Lung (tissue), 11 donors: ENCODE measurements at regions not wholly inside any gene's neighbourhood (a gene's known extent, or its start where the extent isn't known, plus 50 kb on each side); places are given as distances from the start of the nearest gene placed in this dataset.

Experiments used
- ATAC-seq: fragments of 200-7000 bp; cut with Tn5 transposase; one replicate; pipeline ENCODE4 v1.9.1; 2020; ENCODE audit warnings: moderate number of reproducible peaks; ENCODE audit not compliant: insufficient read depth, low FRiP score
- DNase-seq, 3 donors: peaks; one replicate each; pipeline ENCODE4 v3.0.0-alpha.2; 2013 to 2017
- H3K27ac ChIP-seq, 2 donors: one replicate each; pipeline ENCODE4 v1.5.1; 2013; ENCODE audit warnings: mild to moderate bottlenecking in 2 of 2, moderate library complexity in 2 of 2, control low read depth in 1 of 2, inconsistent platforms in 1 of 2, low read depth in 1 of 2, low read length in 1 of 2
- H3K27me3 ChIP-seq, 3 donors: one replicate each; pipeline ENCODE4 v1.5.1; 2013; ENCODE audit warnings: low read length in 2 of 3; ENCODE audit not compliant: control insufficient read depth in 3 of 3, insufficient read depth in 3 of 3
- H3K36me3 ChIP-seq, 4 donors: one replicate each; pipeline ENCODE4 v1.5.1; 2013; ENCODE audit warnings: low read length in 4 of 4, mild to moderate bottlenecking in 1 of 4, moderate library complexity in 1 of 4; ENCODE audit not compliant: control insufficient read depth in 4 of 4, insufficient read depth in 4 of 4
- H3K4me1 ChIP-seq, 5 donors: one replicate each; pipeline ENCODE4 v1.5.1; 2013; ENCODE audit warnings: low read length in 5 of 5, mild to moderate bottlenecking in 2 of 5, moderate library complexity in 1 of 5; ENCODE audit not compliant: control insufficient read depth in 5 of 5, insufficient read depth in 5 of 5
- H3K4me3 ChIP-seq: one replicate; pipeline ENCODE4 v1.5.1; 2013; ENCODE audit warnings: mild to moderate bottlenecking, control low read depth, moderate library complexity
- H3K9ac ChIP-seq, 2 donors: one replicate each; pipeline ENCODE4 v1.5.1; 2013; ENCODE audit warnings: low read length in 2 of 2, control low read depth in 1 of 2; ENCODE audit not compliant: insufficient read depth in 1 of 2
- H3K9me3 ChIP-seq, 4 donors: one replicate each; pipeline ENCODE4 v1.5.1; 2013; ENCODE audit warnings: low read length in 3 of 4, mild to moderate bottlenecking in 1 of 4, moderate library complexity in 1 of 4; ENCODE audit not compliant: control insufficient read depth in 4 of 4, insufficient read depth in 3 of 4
- WGBS, 2 donors: extraction: QIAGEN DNeasy Blood & Tissue Kit; methylation state at CpG; one replicate each; pipeline ENCODE4 v1.1.7; 2013; 5-methylcytosine and 5-hydroxymethylcytosine counted together
- TF ChIP-seq, protein P1 (sequence below): IDR thresholded peaks from 2 replicates; pipeline ENCODE4 v1.5.1; 2012; ENCODE audit warnings: mild to moderate bottlenecking; ENCODE audit errors: control extremely low read depth, extremely low read depth
- donor health status: control.
- donor health status: control.
- donor health status: Bipolar disorder and iron deficiency.
- donor health status: healthy.
- donor health status: DM: yes; HTN: yes; CAD: no.

GRCh38 chr4:110886856-110887255, 264.0 kb upstream of the PITX2 start:
- ATAC-seq (no peak), DNase-seq (no peak)
- TF ChIP-seq, protein P1, sequence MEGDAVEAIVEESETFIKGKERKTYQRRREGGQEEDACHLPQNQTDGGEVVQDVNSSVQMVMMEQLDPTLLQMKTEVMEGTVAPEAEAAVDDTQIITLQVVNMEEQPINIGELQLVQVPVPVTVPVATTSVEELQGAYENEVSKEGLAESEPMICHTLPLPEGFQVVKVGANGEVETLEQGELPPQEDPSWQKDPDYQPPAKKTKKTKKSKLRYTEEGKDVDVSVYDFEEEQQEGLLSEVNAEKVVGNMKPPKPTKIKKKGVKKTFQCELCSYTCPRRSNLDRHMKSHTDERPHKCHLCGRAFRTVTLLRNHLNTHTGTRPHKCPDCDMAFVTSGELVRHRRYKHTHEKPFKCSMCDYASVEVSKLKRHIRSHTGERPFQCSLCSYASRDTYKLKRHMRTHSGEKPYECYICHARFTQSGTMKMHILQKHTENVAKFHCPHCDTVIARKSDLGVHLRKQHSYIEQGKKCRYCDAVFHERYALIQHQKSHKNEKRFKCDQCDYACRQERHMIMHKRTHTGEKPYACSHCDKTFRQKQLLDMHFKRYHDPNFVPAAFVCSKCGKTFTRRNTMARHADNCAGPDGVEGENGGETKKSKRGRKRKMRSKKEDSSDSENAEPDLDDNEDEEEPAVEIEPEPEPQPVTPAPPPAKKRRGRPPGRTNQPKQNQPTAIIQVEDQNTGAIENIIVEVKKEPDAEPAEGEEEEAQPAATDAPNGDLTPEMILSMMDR: no peak
- Histone ChIP-seq H3K9me3 (peaks cover 0 to 2% (median 0%) of the 10 kb centered on the region in 4 donors), H3K4me3 (no peak overlapping the region), H3K9ac (no peak overlapping the region), H3K36me3 (no peaks in the 10 kb centered on the region), H3K27ac (no peak overlapping the region), H3K27me3 (no peaks in the 10 kb centered on the region), H3K4me1 (no peaks in the 10 kb centered on the region)
- 87 to 95% methylated on average over 8 of the region's 8 CpGs for WGBS, 2 donors

DNA sequence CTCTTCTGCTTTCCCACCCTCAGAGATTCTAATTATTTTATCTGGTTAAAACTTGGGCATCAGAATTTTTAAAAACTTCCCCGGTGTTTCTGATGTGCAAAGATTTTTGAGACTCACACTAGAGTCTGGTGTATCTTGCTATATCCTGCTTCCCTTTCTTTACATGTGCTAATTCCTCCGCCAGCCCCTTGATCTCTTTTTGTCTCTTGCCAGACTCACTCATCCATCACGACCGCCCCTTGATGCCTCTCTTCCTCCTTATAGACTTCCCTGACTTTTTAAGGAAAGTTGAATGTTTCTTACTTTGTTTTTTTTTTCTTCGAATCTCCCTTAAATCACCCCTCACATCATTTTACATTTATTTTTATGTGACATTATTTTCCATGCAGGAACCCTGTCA, 274.9 kb upstream of the PITX2 start:
- no peak for ATAC-seq
- no peak for DNase-seq
- H3K27me3 ChIP-seq: no peaks in the 10 kb centered on the region
- TF ChIP-seq, protein P1: no peak
- H3K9ac ChIP-seq: no peak overlapping the region
- no peaks in the 10 kb centered on the region for H3K4me1 ChIP-seq
- WGBS, 2 donors: 49% methylated on average over 5 of the region's 5 CpGs
- no peaks in the 10 kb centered on the region for H3K36me3 ChIP-seq
- no peak overlapping the region for H3K4me3 ChIP-seq
- H3K27ac ChIP-seq: no peak overlapping the region
- no peaks in the 10 kb centered on the region for H3K9me3 ChIP-seq

GRCh38 chr4:110898290-110898689, 275.4 kb upstream of the PITX2 start:
- no peaks in the 10 kb centered on the region for H3K36me3 ChIP-seq
- no peak for DNase-seq
- TF ChIP-seq, protein P1: no peak

GRCh38 chr4:110900213-110900769, 277.4 kb upstream of the PITX2 start:
- 40 to 60% methylated on average over 1 of the region's 1 CpG for WGBS, 2 donors
- TF ChIP-seq, protein P1: no peak
- H3K36me3 ChIP-seq: no peaks in the 10 kb centered on the region

More at GRCh38 chr4:110898290-110898689, 275.4 kb upstream of the PITX2 start:
- Histone ChIP-seq H3K27me3 (no peaks in the 10 kb centered on the region), H3K4me1 (no peaks in the 10 kb centered on the region), H3K27ac (no peak overlapping the region), H3K9me3 (no peaks in the 10 kb centered on the region), H3K4me3 (no peak overlapping the region), H3K9ac (no peak overlapping the region)
- no peak for ATAC-seq
- 69 to 89% methylated on average over 1 of the region's 1 CpG for whole genome bisulfite sequencing, 2 donors

More at GRCh38 chr4:110900213-110900769, 277.4 kb upstream of the PITX2 start:
- H3K27me3 ChIP-seq: no peaks in the 10 kb centered on the region
- no peaks in the 10 kb centered on the region for H3K4me1 ChIP-seq
- ATAC-seq (no peak), DNase-seq (no peak)
- no peak overlapping the region for H3K27ac ChIP-seq
- H3K9me3 ChIP-seq: no peaks in the 10 kb centered on the region
- no peak overlapping the region for H3K4me3 ChIP-seq
- H3K9ac ChIP-seq: no peak overlapping the region
